SK-N-SH treated with all-trans-retinoic acid at 6 μM for 48 hours (cell line): ENCODE measurements at regions not wholly inside any gene's neighbourhood (a gene's known extent, or its start where the extent isn't known, plus 50 kb on each side); places are given as distances from the start of the nearest gene placed in this dataset.
A peak's percentile ranks its signal among the peaks of the same experiment; 100 is the strongest.

ENCODE experiments used
- ATAC-seq: fragments of 200-7000 bp; cut with Tn5 transposase; 3 replicates; pipeline ENCODE4 v1.9.1; 2020; ENCODE audit warnings: mild to moderate bottlenecking, moderate library complexity
- ARNTL ChIP-seq: fragments of 450-650 bp; formaldehyde crosslinking; IDR thresholded peaks from 2 replicates; pipeline ENCODE4 v1.5.0; 2020; ENCODE audit warnings: low read depth, mild to moderate bottlenecking, moderate library complexity, borderline replicate concordance
- GLIS3 ChIP-seq: fragments of 250-450 bp; sonication (Bioruptor Pico); IDR thresholded peaks from 2 replicates; pipeline ENCODE4 v1.5.0; 2020; ENCODE audit warnings: mild to moderate bottlenecking, moderate library complexity
- ISL1 ChIP-seq: fragments of 250-450 bp; sonication (Bioruptor Pico); IDR thresholded peaks from 2 replicates; pipeline ENCODE4 v2.1.2; 2022; ENCODE audit warnings: mild to moderate bottlenecking, moderate library complexity
- OSR1 ChIP-seq: fragments of 250-450 bp; sonication (Bioruptor Pico); IDR thresholded peaks from 2 replicates; pipeline ENCODE4 v1.8.0; 2022; ENCODE audit warnings: moderate library complexity, mild to moderate bottlenecking, inconsistent platforms
- PPARA ChIP-seq: fragments of 250-450 bp; sonication (Bioruptor Pico); IDR thresholded peaks from 2 replicates; pipeline ENCODE4 v1.5.0; 2020; ENCODE audit warnings: mild to moderate bottlenecking, borderline replicate concordance
- SNAI2 ChIP-seq: fragments of 250-450 bp; sonication (Bioruptor Pico); IDR thresholded peaks from 2 replicates; pipeline ENCODE4 v1.5.0; 2020; ENCODE audit warnings: mild to moderate bottlenecking, moderate library complexity
- TCF4 ChIP-seq: fragments of 250-450 bp; sonication (Bioruptor Pico); IDR thresholded peaks from 2 replicates; pipeline ENCODE4 v1.8.0; 2021; ENCODE audit warnings: mild to moderate bottlenecking, moderate library complexity, borderline replicate concordance
- TOX ChIP-seq: fragments of 250-450 bp; sonication (Bioruptor Pico); IDR thresholded peaks from 2 replicates; pipeline ENCODE4 v1.8.0; 2021; ENCODE audit warnings: mild to moderate bottlenecking, moderate library complexity, borderline replicate concordance
- ZC3H10 ChIP-seq: fragments of 250-450 bp; sonication (Bioruptor Pico); IDR thresholded peaks from 2 replicates; pipeline ENCODE4 v1.5.1; 2021; ENCODE audit warnings: mild to moderate bottlenecking, moderate library complexity
- ZFP3 ChIP-seq: fragments of 250-450 bp; sonication (Bioruptor Pico); IDR thresholded peaks from 2 replicates; pipeline ENCODE4 v1.5.0; 2020; ENCODE audit warnings: mild to moderate bottlenecking, moderate library complexity
- ZFP30 ChIP-seq: fragments of 450-650 bp; formaldehyde crosslinking; IDR thresholded peaks from 2 replicates; pipeline ENCODE4 v1.5.0; 2022; ENCODE audit warnings: mild to moderate bottlenecking, moderate library complexity
- ZNF565 ChIP-seq: fragments of 450-650 bp; formaldehyde crosslinking; conservative IDR thresholded peaks from 2 replicates; pipeline ENCODE4 v1.5.0; 2020; ENCODE audit warnings: low read depth, mild to moderate bottlenecking, moderate library complexity
- ZNF70 ChIP-seq: fragments of 450-650 bp; formaldehyde crosslinking; IDR thresholded peaks from 2 replicates; pipeline ENCODE4 v1.5.0; 2020; ENCODE audit warnings: mild to moderate bottlenecking, moderate library complexity
- TF ChIP-seq, protein P1 (sequence below): fragments of 250-450 bp; sonication (Bioruptor Pico); IDR thresholded peaks from 2 replicates; pipeline ENCODE4 v1.5.1; 2020; ENCODE audit warnings: low read depth, mild to moderate bottlenecking, moderate library complexity
- TF ChIP-seq, protein P2 (sequence below): fragments of 250-450 bp; sonication (Bioruptor Pico); IDR thresholded peaks from 2 replicates; pipeline ENCODE4 v1.8.0; 2021; ENCODE audit warnings: low read depth, mild to moderate bottlenecking, moderate library complexity, borderline replicate concordance
- TF ChIP-seq, protein P3 (sequence below): fragments of 250-450 bp; sonication (Bioruptor Pico); IDR thresholded peaks from 2 replicates; pipeline ENCODE4 v1.8.0; 2020; ENCODE audit warnings: mild to moderate bottlenecking, moderate library complexity, borderline replicate concordance
- TF ChIP-seq, protein P4 (sequence below): fragments of 250-450 bp; sonication (Bioruptor Pico); IDR thresholded peaks from 2 replicates; pipeline ENCODE4 v1.5.0; 2020; ENCODE audit warnings: mild to moderate bottlenecking, moderate library complexity

DNA sequence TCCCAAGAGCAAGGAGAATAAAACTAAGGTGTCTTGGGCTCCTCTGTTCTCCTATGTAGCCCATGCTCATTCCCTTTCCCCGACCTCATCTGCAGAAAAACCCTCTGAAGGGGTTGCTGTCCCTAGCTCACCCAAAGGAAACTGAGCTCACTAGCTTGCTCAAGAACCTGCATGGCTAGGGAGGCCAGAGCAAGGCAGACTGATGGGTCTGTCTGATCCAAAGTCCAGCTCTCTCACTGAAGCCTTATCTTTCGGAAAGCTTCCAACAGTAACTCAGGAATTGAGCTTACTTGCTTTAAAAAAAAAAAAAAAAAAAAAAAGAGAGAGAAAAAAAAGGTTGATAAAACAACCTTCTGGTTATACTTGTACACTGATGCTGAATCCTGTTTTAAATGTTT is 141.4 kb upstream of the TOPAZ1 start (continued):
- TF ChIP-seq ZNF565 (CRISPR knock-in tag), result no peak
- TF ChIP-seq, all 23 proteins: peak for 0

DNA sequence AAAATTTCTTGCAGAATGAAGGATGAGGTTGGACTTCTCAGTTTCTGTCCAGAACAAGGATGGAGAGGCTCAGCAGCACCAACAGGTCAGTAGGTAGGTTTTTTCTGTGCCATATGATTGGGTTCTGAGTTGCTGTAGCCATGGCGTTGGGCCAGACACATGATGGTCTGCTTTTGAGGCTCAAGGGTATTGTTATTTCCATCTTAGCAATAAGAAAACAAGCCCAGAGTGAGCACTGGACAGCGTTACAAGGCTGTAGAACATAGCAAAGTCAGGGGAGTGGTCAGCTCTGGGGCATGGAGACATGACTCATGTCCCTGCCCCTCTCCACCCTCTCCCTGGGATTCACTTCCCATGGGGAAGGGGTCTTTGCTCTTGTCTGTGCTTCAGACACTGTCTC is 137.6 kb upstream of the TOPAZ1 start:
- no peak for TF ChIP-seq OSR1 (CRISPR knock-in tag)
- TF ChIP-seq, protein P1, sequence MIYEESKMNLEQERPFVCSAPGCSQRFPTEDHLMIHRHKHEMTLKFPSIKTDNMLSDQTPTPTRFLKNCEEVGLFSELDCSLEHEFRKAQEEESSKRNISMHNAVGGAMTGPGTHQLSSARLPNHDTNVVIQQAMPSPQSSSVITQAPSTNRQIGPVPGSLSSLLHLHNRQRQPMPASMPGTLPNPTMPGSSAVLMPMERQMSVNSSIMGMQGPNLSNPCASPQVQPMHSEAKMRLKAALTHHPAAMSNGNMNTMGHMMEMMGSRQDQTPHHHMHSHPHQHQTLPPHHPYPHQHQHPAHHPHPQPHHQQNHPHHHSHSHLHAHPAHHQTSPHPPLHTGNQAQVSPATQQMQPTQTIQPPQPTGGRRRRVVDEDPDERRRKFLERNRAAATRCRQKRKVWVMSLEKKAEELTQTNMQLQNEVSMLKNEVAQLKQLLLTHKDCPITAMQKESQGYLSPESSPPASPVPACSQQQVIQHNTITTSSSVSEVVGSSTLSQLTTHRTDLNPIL (CRISPR knock-in tag), result no peak
- no peak for TF ChIP-seq SNAI2 (CRISPR knock-in tag)
- TF ChIP-seq ZFP3 (CRISPR knock-in tag), result no peak
- peak; percentile 68 for ATAC-seq

DNA sequence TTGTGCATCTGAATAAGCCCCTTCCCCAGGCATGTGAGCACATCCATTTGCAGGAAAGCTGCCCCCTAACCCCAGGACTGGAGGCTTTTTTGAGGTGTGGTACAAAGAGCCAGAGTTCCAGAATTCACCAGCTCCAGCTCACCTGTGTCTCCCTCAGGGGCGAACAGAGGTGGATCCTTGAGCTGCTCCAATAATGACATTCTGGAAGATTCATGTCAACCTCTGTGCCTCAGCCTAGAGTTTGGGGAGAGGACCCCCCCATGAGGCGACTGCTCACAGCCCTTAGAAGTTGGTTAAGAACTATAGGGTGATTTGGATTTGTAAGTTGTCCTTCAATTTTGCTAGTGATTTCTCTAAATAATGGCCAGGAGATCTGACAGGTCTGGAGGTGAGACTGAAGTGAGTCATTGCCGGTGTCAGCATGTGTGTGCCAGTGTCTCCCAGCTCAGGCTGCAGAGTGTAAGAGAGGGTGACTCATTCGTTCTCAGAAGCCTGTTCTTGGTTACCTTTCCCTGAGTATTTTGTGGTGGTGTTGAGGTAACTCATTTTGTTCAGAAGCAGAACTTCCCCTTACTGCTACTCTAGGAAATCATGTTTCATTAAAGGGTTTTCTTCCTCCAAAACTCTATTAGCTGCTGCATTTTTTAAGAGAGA is 136.9 kb upstream of the TOPAZ1 start:
- ATAC-seq, result peak; percentile 95

DNA sequence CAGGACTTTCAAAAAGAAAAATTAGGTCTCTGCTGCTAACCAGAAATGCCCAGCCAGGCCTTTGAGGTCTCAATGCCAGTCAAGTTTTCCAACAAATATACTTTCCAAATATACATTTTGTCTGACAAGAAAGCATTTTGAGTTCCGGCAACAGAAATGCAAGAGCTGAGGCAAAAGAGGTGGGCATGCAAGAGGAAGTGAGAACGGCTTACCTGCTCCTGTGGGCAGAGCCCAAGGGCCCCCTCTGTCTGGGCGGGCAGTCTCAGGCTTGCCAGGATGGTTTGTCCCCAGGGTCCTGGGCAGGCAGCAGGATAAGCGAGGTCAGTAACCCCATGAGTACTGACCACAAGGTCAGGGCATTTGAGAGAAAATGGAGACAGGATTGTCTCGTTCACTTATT is 136.1 kb upstream of the TOPAZ1 start:
- TF ChIP-seq, protein P2, sequence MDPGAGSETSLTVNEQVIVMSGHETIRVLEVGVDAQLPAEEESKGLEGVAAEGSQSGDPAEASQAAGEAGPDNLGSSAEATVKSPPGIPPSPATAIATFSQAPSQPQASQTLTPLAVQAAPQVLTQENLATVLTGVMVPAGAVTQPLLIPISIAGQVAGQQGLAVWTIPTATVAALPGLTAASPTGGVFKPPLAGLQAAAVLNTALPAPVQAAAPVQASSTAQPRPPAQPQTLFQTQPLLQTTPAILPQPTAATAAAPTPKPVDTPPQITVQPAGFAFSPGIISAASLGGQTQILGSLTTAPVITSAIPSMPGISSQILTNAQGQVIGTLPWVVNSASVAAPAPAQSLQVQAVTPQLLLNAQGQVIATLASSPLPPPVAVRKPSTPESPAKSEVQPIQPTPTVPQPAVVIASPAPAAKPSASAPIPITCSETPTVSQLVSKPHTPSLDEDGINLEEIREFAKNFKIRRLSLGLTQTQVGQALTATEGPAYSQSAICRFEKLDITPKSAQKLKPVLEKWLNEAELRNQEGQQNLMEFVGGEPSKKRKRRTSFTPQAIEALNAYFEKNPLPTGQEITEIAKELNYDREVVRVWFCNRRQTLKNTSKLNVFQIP (CRISPR knock-in tag), result no peak
- no peak for TF ChIP-seq ZFP3 (CRISPR knock-in tag)
- no peak for TF ChIP-seq ZFP30 (CRISPR knock-in tag)
- TF ChIP-seq ISL1 (CRISPR knock-in tag), result no peak
- TF ChIP-seq TOX (CRISPR knock-in tag), result no peak
- no peak for TF ChIP-seq ARNTL
- no peak for TF ChIP-seq PPARA (CRISPR knock-in tag)
- TF ChIP-seq ZNF70 (CRISPR knock-in tag), result no peak
- no peak for ATAC-seq

More for the DNA sequence above, 136.9 kb upstream of the TOPAZ1 start:
- TF ChIP-seq, protein P3, sequence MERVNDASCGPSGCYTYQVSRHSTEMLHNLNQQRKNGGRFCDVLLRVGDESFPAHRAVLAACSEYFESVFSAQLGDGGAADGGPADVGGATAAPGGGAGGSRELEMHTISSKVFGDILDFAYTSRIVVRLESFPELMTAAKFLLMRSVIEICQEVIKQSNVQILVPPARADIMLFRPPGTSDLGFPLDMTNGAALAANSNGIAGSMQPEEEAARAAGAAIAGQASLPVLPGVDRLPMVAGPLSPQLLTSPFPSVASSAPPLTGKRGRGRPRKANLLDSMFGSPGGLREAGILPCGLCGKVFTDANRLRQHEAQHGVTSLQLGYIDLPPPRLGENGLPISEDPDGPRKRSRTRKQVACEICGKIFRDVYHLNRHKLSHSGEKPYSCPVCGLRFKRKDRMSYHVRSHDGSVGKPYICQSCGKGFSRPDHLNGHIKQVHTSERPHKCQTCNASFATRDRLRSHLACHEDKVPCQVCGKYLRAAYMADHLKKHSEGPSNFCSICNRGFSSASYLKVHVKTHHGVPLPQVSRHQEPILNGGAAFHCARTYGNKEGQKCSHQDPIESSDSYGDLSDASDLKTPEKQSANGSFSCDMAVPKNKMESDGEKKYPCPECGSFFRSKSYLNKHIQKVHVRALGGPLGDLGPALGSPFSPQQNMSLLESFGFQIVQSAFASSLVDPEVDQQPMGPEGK (CRISPR knock-in tag), result no peak
- no peak for TF ChIP-seq ZFP30 (CRISPR knock-in tag)
- no peak for TF ChIP-seq ZNF565 (CRISPR knock-in tag)
- no peak for TF ChIP-seq ZC3H10 (CRISPR knock-in tag)
- TF ChIP-seq, protein P4, sequence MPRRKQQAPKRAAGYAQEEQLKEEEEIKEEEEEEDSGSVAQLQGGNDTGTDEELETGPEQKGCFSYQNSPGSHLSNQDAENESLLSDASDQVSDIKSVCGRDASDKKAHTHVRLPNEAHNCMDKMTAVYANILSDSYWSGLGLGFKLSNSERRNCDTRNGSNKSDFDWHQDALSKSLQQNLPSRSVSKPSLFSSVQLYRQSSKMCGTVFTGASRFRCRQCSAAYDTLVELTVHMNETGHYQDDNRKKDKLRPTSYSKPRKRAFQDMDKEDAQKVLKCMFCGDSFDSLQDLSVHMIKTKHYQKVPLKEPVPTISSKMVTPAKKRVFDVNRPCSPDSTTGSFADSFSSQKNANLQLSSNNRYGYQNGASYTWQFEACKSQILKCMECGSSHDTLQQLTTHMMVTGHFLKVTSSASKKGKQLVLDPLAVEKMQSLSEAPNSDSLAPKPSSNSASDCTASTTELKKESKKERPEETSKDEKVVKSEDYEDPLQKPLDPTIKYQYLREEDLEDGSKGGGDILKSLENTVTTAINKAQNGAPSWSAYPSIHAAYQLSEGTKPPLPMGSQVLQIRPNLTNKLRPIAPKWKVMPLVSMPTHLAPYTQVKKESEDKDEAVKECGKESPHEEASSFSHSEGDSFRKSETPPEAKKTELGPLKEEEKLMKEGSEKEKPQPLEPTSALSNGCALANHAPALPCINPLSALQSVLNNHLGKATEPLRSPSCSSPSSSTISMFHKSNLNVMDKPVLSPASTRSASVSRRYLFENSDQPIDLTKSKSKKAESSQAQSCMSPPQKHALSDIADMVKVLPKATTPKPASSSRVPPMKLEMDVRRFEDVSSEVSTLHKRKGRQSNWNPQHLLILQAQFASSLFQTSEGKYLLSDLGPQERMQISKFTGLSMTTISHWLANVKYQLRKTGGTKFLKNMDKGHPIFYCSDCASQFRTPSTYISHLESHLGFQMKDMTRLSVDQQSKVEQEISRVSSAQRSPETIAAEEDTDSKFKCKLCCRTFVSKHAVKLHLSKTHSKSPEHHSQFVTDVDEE, result no peak
- no peak for TF ChIP-seq ARNTL
- no peak for TF ChIP-seq TCF4
- TF ChIP-seq, protein P2 (CRISPR knock-in tag), result no peak
- TF ChIP-seq OSR1 (CRISPR knock-in tag), result no peak

DNA sequence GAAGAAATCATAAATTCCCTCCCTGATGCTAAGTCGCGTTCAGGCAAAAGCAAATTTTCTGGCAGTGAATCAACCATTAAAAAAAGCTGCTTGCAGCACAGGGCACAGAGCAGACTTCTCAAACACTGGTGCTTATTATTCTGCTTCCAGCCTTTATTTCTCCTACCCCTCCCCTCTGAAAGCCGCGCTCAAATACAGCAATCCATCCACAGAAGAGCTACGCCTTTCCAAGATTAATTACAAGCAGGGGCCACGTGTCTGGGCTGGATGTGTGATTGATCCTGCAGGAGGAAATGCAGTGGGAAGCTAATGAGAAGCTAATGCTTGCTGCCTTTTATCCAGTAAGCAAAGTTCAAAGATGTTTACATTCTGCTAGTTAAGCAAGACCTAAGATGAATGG is 134.9 kb upstream of the TOPAZ1 start:
- TF ChIP-seq, protein P1 (CRISPR knock-in tag), result no peak
- no peak for TF ChIP-seq GLIS3
- no peak for TF ChIP-seq ISL1 (CRISPR knock-in tag)
- TF ChIP-seq SNAI2 (CRISPR knock-in tag), result no peak
- no peak for ATAC-seq
